B cell (primary cell): ENCODE measurements at regions not wholly inside any gene's neighbourhood (a gene's known extent, or its start where the extent isn't known, plus 50 kb on each side); places are given as distances from the start of the nearest gene placed in this dataset.

Experiments
- ATAC-seq: fragments of 200-7000 bp; cut with Tn5 transposase; one replicate; pipeline ENCODE4 v1.10.0; 2021; ENCODE audit warnings: low read depth, mild to moderate bottlenecking, moderate number of reproducible peaks, moderate library complexity
- CTCF ChIA-PET: fragments of 350-600 bp; sonication (Branson Sonifier 250); formaldehyde crosslinking; loops from one replicate; lab custom pipeline; 2021; ENCODE audit warnings: antibody characterized with exemption, inconsistent platforms; lab: Charles Lee
- POLR2A ChIA-PET: fragments of 350-600 bp; sonication (Branson Sonifier 250); formaldehyde crosslinking; loops from one replicate; lab custom pipeline; 2021; ENCODE audit warnings: antibody characterized with exemption; lab: Charles Lee
- DNase-seq: peaks from one replicate; pipeline ENCODE4 v3.0.0; 2013
- H2AFZ ChIP-seq: 2 replicates; pipeline ENCODE4 v1.6.1; 2012; ENCODE audit warnings: mild to moderate bottlenecking, low read depth, low read length; ENCODE audit not compliant: insufficient read depth, poor library complexity, severe bottlenecking
- H3K27ac ChIP-seq, 2 donors: 1 replicate in 1 of 2; 2 replicates in 1 of 2; pipeline ENCODE4 v1.5.1; 2012 to 2013; ENCODE audit warnings: low read length in 2 of 2, mild to moderate bottlenecking in 2 of 2, moderate library complexity in 1 of 2
- H3K27me3 ChIP-seq, 4 experiments: fragments of 200-600 bp in 1 of 4; sonication (generic) in 1 of 4; replicated peaks in 1 of 4; 1 replicate in 2 of 4; 2 replicates in 2 of 4; pipeline versions ENCODE4 v1.6.1 to v1.7.0; 2013 to 2016; ENCODE audit warnings: low read length in 3 of 4, mild to moderate bottlenecking in 2 of 4, mixed read lengths in 1 of 4, moderate library complexity in 1 of 4; ENCODE audit not compliant: insufficient read depth in 4 of 4, control insufficient read depth in 3 of 4; ENCODE audit errors: control extremely low read depth in 1 of 4
- H3K36me3 ChIP-seq, 2 experiments: replicated peaks in 1 of 2; 1 replicate in 1 of 2; 2 replicates in 1 of 2; pipeline versions ENCODE4 v1.6.1 to v1.7.1; 2013; ENCODE audit warnings: low read length in 1 of 2; ENCODE audit not compliant: insufficient read depth in 2 of 2, control insufficient read depth in 1 of 2; ENCODE audit errors: control extremely low read depth in 1 of 2, extremely low read depth in 1 of 2
- H3K4me1 ChIP-seq, 2 donors: fragments of 200-600 bp in 1 of 2; sonication (generic) in 1 of 2; 1 replicate in 1 of 2; 2 replicates in 1 of 2; pipeline versions ENCODE4 v1.5.1 to v1.6.1; 2013 to 2017; ENCODE audit warnings: low read length in 2 of 2; ENCODE audit not compliant: control insufficient read depth in 2 of 2, insufficient read depth in 2 of 2
- H3K4me2 ChIP-seq: replicated peaks from 2 replicates; pipeline ENCODE3; 2012; ENCODE audit warnings: mild to moderate bottlenecking, low read depth, low read length; ENCODE audit not compliant: poor library complexity, severe bottlenecking
- H3K4me3 ChIP-seq, 5 experiments: fragments of 200-600 bp in 1 of 5; sonication (generic) in 1 of 5; 1 replicate in 3 of 5; 2 replicates in 2 of 5; pipeline versions ENCODE4 v1.5.1 to v1.7.0; 2011 to 2016; ENCODE audit warnings: low read length in 4 of 5, mild to moderate bottlenecking in 4 of 5, low read depth in 2 of 5, control low read depth in 1 of 5, moderate library complexity in 1 of 5; ENCODE audit not compliant: insufficient read depth in 1 of 5; ENCODE audit errors: control extremely low read depth in 1 of 5, extremely low read depth in 1 of 5
- H3K79me2 ChIP-seq: fragments of 200-600 bp; sonication (generic); one replicate; pipeline ENCODE4 v1.6.0; 2016; ENCODE audit warnings: low read length; ENCODE audit not compliant: control insufficient read depth, insufficient read depth
- H3K9ac ChIP-seq: fragments of 200-600 bp; sonication (generic); 2 replicates; pipeline ENCODE4 v1.6.1; 2017; ENCODE audit warnings: mild to moderate bottlenecking, low read length, moderate library complexity
- H3K9me3 ChIP-seq, 3 donors: one replicate each; pipeline versions ENCODE4 v1.6.1 to v1.7.1; 2013; ENCODE audit warnings: low read length in 2 of 3; ENCODE audit not compliant: control insufficient read depth in 2 of 3, insufficient read depth in 1 of 3; ENCODE audit errors: control extremely low read depth in 1 of 3
- H4K20me1 ChIP-seq: 2 replicates; pipeline ENCODE4 v1.6.0; 2012; ENCODE audit warnings: mild to moderate bottlenecking, low read length; ENCODE audit not compliant: insufficient read depth, control insufficient read depth, poor library complexity, severe bottlenecking
- H3K27ac Mint-ChIP-seq: one replicate; pipeline ENCODE4 v1.8.0; 2021; ENCODE audit warnings: mixed read lengths
- H3K27me3 Mint-ChIP-seq: one replicate; pipeline ENCODE4 v1.8.0; 2021; ENCODE audit warnings: mixed read lengths
- H3K4me1 Mint-ChIP-seq: one replicate; pipeline ENCODE4 v1.8.0; 2021; ENCODE audit warnings: mixed read lengths
- H3K4me3 Mint-ChIP-seq: one replicate; pipeline ENCODE4 v1.8.0; 2021; ENCODE audit warnings: mixed read lengths
- H3K9me3 Mint-ChIP-seq: one replicate; pipeline ENCODE4 v1.8.0; 2022; ENCODE audit warnings: mixed read lengths; ENCODE audit not compliant: insufficient read depth
- CTCF ChIP-seq: fragments of 200-600 bp; IDR thresholded peaks from one replicate; pipeline ENCODE4 v1.8.0; 2022; ENCODE audit warnings: antibody characterized with exemption, mild to moderate bottlenecking
- EZH2 ChIP-seq: IDR thresholded peaks from 2 replicates; pipeline ENCODE4 v1.6.1; 2012; ENCODE audit warnings: borderline replicate concordance, low read depth, mild to moderate bottlenecking, moderate library complexity, low read length; ENCODE audit not compliant: insufficient read depth, poor library complexity, severe bottlenecking
- WGBS: methylation state at CpG from one replicate; pipeline ENCODE4 v1.1.5; 2013; ENCODE audit warnings: missing lambda C conversion rate; ENCODE audit not compliant: insufficient coverage; 5-methylcytosine and 5-hydroxymethylcytosine counted together
- intact Hi-C: fragments of 100-400 bp; cut with micrococcal nuclease; formaldehyde crosslinking; loops from one replicate; pipeline ENCODE4 v1.10.0; 2022

- intact Hi-C loops: no loop called here
- Histone ChIP-seq H3K36me3 (no peaks in the 10 kb centered on the region), H3K27me3 (peaks cover 0 to 20% (median 3%) of the 10 kb centered on the region in 4 experiments), H3K79me2 (no peaks in the 10 kb centered on the region), H3K9ac (no peak overlapping the region), H3K4me3 (no peak overlapping the region), H4K20me1 (no peaks in the 10 kb centered on the region), H3K4me2 (no peak overlapping the region), H3K27ac (no peak overlapping the region), H3K4me1 (peaks cover 0 to 5% of the 10 kb centered on the region in 2 donors), H3K9me3 (peaks cover 0 to 9% (median 2%) of the 10 kb centered on the region in 3 donors), H2AFZ (no peak overlapping the region)
- peaks cover 1% of the 10 kb centered on the region for H3K4me1 Mint-ChIP-seq
- no peak overlapping the region for H3K4me3 Mint-ChIP-seq
- TF ChIP-seq CTCF (no peak), EZH2 (no peak)
- DNase-seq: no peak
- CTCF ChIA-PET: interaction anchor here (0.6 kb wide), 1 partner anchor 504 kb away, joined by 3 read pairs; no protein-coding TSS in a partner anchor
- no peak for ATAC-seq
- WGBS: 58% methylated on average over 12 of the region's 13 CpGs
- POLR2A ChIA-PET: no interaction called here
- no peak overlapping the region for H3K27ac Mint-ChIP-seq
- peaks cover 28% of the 10 kb centered on the region for H3K27me3 Mint-ChIP-seq
- peaks cover 8% of the 10 kb centered on the region for H3K9me3 Mint-ChIP-seq
Measured at GRCh38 chr12:130043685-130044406, 118.4 kb upstream of the FZD10 start.

GRCh38 chr12:130044991-130045621, 117.2 kb upstream of the FZD10 start:
- ChIA-PET POLR2A (no interaction called here), CTCF (no interaction called here)
- Histone ChIP-seq H3K4me1 (peaks cover 0 to 5% of the 10 kb centered on the region in 2 donors), H3K36me3 (no peaks in the 10 kb centered on the region), H3K4me3 (no peak overlapping the region), H4K20me1 (no peaks in the 10 kb centered on the region), H3K9ac (no peak overlapping the region), H3K27ac (no peak overlapping the region), H3K27me3 (peaks cover 0 to 16% (median 3%) of the 10 kb centered on the region in 4 experiments), H2AFZ (no peak overlapping the region), H3K4me2 (no peak overlapping the region), H3K9me3 (peaks cover 0 to 12% (median 2%) of the 10 kb centered on the region in 3 donors), H3K79me2 (no peaks in the 10 kb centered on the region)
- H3K27ac Mint-ChIP-seq: no peak overlapping the region
- DNase-seq (no peak), ATAC-seq (no peak)
- 6% methylated on average over 15 of the region's 22 CpGs for WGBS
- TF ChIP-seq EZH2 (no peak), CTCF (no peak)
- H3K4me3 Mint-ChIP-seq: no peak overlapping the region
- H3K9me3 Mint-ChIP-seq: peaks cover 11% of the 10 kb centered on the region
- H3K27me3 Mint-ChIP-seq: peaks cover 24% of the 10 kb centered on the region
- intact Hi-C loops: no loop called here
- H3K4me1 Mint-ChIP-seq: peaks cover 1% of the 10 kb centered on the region
